HepG2 (cell line): ENCODE measurements at regions not wholly inside any gene's neighbourhood (a gene's known extent, or its start where the extent isn't known, plus 50 kb on each side); places are given as distances from the start of the nearest gene placed in this dataset.

Experiments used
- ATAC-seq: fragments of 200-7000 bp; cut with Tn5 transposase; 3 replicates; pipeline ENCODE4 v1.9.1; 2020; ENCODE audit warnings: mild to moderate bottlenecking, moderate library complexity
- BruUV-seq: library from RNA; stranded (reverse); fragments of 400-500 nt; replicated peaks from 2 replicates; lab custom pipeline; 2021; lab: Mats Ljungman, UMichigan
- CTCF ChIA-PET: fragments of 300-600 bp; formaldehyde crosslinking; extraction: SDS; loops from one replicate; lab custom pipeline; 2021; ENCODE audit warnings: low total read pairs, inconsistent platforms, low intra/inter-chr PET ratio; lab: Yijun Ruan, JAX
- POLR2A ChIA-PET: fragments of 350-600 bp; sonication (Branson Sonifier 250); formaldehyde crosslinking; loops from one replicate; lab custom pipeline; 2020; ENCODE audit warnings: antibody characterized with exemption, inconsistent platforms; lab: Yijun Ruan, JAX
- DNase-seq: peaks from one replicate; pipeline ENCODE4 v3.0.0-alpha.2; 2015; ENCODE audit warnings: low spot score
- FAIRE-seq: peaks from 3 replicates; lab custom pipeline; 2011; peaks lifted over from hg19 to GRCh38; lab: Jason Lieb, UNC
- H2AFZ ChIP-seq: one replicate; pipeline ENCODE4 v1.6.1; 2011; ENCODE audit warnings: low read length, inconsistent platforms
- H3K27ac ChIP-seq: fragments of 300-600 bp; 3 replicates; pipeline ENCODE4 v1.8.0; 2011; ENCODE audit warnings: mixed run types, mild to moderate bottlenecking, mixed read lengths, low read length, inconsistent platforms; ENCODE audit not compliant: insufficient read depth; ENCODE audit errors: extremely low read length
- H3K27me3 ChIP-seq, 2 experiments: fragments of 200-600 bp in 1 of 2; 2 replicates in 1 of 2; 3 replicates in 1 of 2; pipeline versions ENCODE4 v1.6.0 to v1.8.0; 2011; ENCODE audit warnings: low read length in 2 of 2, mild to moderate bottlenecking in 2 of 2, moderate library complexity in 2 of 2, inconsistent platforms in 1 of 2; ENCODE audit not compliant: insufficient read depth in 2 of 2, control insufficient read depth in 1 of 2
- H3K36me3 ChIP-seq, 2 experiments: fragments of 200-600 bp in 1 of 2; replicated peaks in 1 of 2; 2 replicates in 1 of 2; 3 replicates in 1 of 2; pipeline versions ENCODE4 v1.5.1 to v1.8.0; 2011; ENCODE audit warnings: low read length in 2 of 2, inconsistent platforms in 1 of 2; ENCODE audit not compliant: insufficient read depth in 2 of 2, control insufficient read depth in 1 of 2
- H3K4me1 ChIP-seq: 2 replicates; pipeline ENCODE4 v1.5.1; 2012; ENCODE audit warnings: low read length, inconsistent platforms; ENCODE audit not compliant: insufficient read depth
- H3K4me2 ChIP-seq: 2 replicates; pipeline ENCODE4 v1.6.0; 2011; ENCODE audit warnings: low read depth, low read length, inconsistent platforms
- H3K4me3 ChIP-seq, 3 experiments: fragments of 200-600 bp in 1 of 3; sonication (generic), shearing (Covaris generic) in 1 of 3; replicated peaks in 1 of 3; 2 replicates each; pipeline ENCODE4 v1.5.1; 2011 to 2016; ENCODE audit warnings: low read length in 3 of 3, inconsistent platforms in 2 of 3, low read depth in 2 of 3, mild to moderate bottlenecking in 2 of 3, control low read depth in 1 of 3, mixed read lengths in 1 of 3; ENCODE audit not compliant: insufficient read depth in 1 of 3
- H3K79me2 ChIP-seq: one replicate; pipeline ENCODE4 v1.6.1; 2011; ENCODE audit warnings: low read length, inconsistent platforms; ENCODE audit not compliant: insufficient read depth
- H3K9ac ChIP-seq: 2 replicates; pipeline ENCODE4 v1.6.0; 2011; ENCODE audit warnings: mild to moderate bottlenecking, low read depth, low read length, inconsistent platforms; ENCODE audit not compliant: insufficient read depth
- H3K9me3 ChIP-seq: 2 replicates; pipeline ENCODE4 v1.5.1; 2012; ENCODE audit warnings: mild to moderate bottlenecking, low read length
- H4K20me1 ChIP-seq: 2 replicates; pipeline ENCODE4 v1.6.0; 2011; ENCODE audit warnings: inconsistent platforms, mild to moderate bottlenecking, low read length, moderate library complexity; ENCODE audit not compliant: insufficient read depth
- CAMTA2 ChIP-seq: sonication (generic); formaldehyde crosslinking; IDR thresholded peaks from 2 replicates; pipeline ENCODE4 v1.4.0; 2020; ENCODE audit warnings: mild to moderate bottlenecking, missing genetic modification reagents, borderline replicate concordance
- ELF4 ChIP-seq: sonication (generic); formaldehyde crosslinking; IDR thresholded peaks from 2 replicates; pipeline ENCODE4 v1.5.0; 2020; ENCODE audit warnings: missing genetic modification reagents, mild to moderate bottlenecking, moderate library complexity, borderline replicate concordance
- ETV5 ChIP-seq: IDR thresholded peaks from 2 replicates; pipeline ENCODE4 v1.6.1; 2018; ENCODE audit warnings: missing biosample characterization, missing genetic modification reagents, inconsistent platforms, borderline replicate concordance
- HMG20B ChIP-seq: conservative IDR thresholded peaks from 2 replicates; pipeline ENCODE4 v1.6.1; 2016; ENCODE audit warnings: missing genetic modification reagents, missing compliant biosample characterization
- KLF15 ChIP-seq: sonication (generic); formaldehyde crosslinking; IDR thresholded peaks from 2 replicates; pipeline ENCODE4 v1.8.1; 2023; ENCODE audit warnings: borderline replicate concordance, mild to moderate bottlenecking, inconsistent platforms, missing genetic modification reagents, mixed read lengths
- NR1H2 ChIP-seq: sonication (generic); formaldehyde crosslinking; IDR thresholded peaks from 2 replicates; pipeline ENCODE4 v1.8.1; 2022; ENCODE audit warnings: low read depth, missing genetic modification reagents, borderline replicate concordance
- PAX8 ChIP-seq: sonication (generic); formaldehyde crosslinking; IDR thresholded peaks from 2 replicates; pipeline ENCODE4 v1.8.0; 2022; ENCODE audit warnings: mild to moderate bottlenecking, missing genetic modification reagents, borderline replicate concordance
- RARA ChIP-seq: IDR thresholded peaks from 2 replicates; pipeline ENCODE4 v1.6.1; 2016; ENCODE audit warnings: missing genetic modification reagents, missing compliant biosample characterization
- YY1 ChIP-seq: IDR thresholded peaks from 2 replicates; pipeline ENCODE4 v1.6.1; 2011; ENCODE audit warnings: low read length, low read depth, moderate library complexity, mild to moderate bottlenecking; ENCODE audit not compliant: insufficient read depth, insufficient replicate concordance
- ZNF160 ChIP-seq: sonication (generic); formaldehyde crosslinking; IDR thresholded peaks from 2 replicates; pipeline ENCODE4 v1.8.0; 2022; ENCODE audit warnings: mild to moderate bottlenecking, inconsistent platforms, missing genetic modification reagents
- ZNF230 ChIP-seq: sonication (generic); formaldehyde crosslinking; IDR thresholded peaks from 2 replicates; pipeline ENCODE4 v1.4.0; 2020; ENCODE audit warnings: mild to moderate bottlenecking, missing genetic modification reagents
- ZNF747 ChIP-seq: sonication (generic); formaldehyde crosslinking; IDR thresholded peaks from 2 replicates; pipeline ENCODE4 v1.8.1; 2023; ENCODE audit warnings: missing genetic modification reagents, mild to moderate bottlenecking, borderline replicate concordance
- ZNF766 ChIP-seq: sonication (generic); formaldehyde crosslinking; IDR thresholded peaks from 2 replicates; pipeline ENCODE4 v1.5.0; 2020; ENCODE audit warnings: missing genetic modification reagents, borderline replicate concordance
- WGBS: methylation state at CpG from one replicate; pipeline ENCODE4 v1.1.6; 2017; ENCODE audit warnings: low lambda C conversion rate; 5-methylcytosine and 5-hydroxymethylcytosine counted together
- in situ Hi-C: cut with HindIII; loops from 2 replicates; pipeline ENCODE4 v1.10.0; 2017; ENCODE audit warnings: low pct_unique_long_range_greater_than_20kb; ENCODE audit not compliant: extremely low pct_ligation_motif_present
- intact Hi-C: fragments of 100-400 bp; cut with micrococcal nuclease; formaldehyde crosslinking; loops from one replicate; pipeline ENCODE4 v1.10.0; 2022; ENCODE audit not compliant: unreplicated experiment
- TF ChIP-seq, protein P1 (sequence below): sonication (generic); formaldehyde crosslinking; IDR thresholded peaks from 2 replicates; pipeline ENCODE4 v1.8.0; 2023; ENCODE audit warnings: mild to moderate bottlenecking, missing genetic modification reagents
- TF ChIP-seq, protein P2 (sequence below): IDR thresholded peaks from 2 replicates; pipeline ENCODE4 v1.6.1; 2016; ENCODE audit warnings: mild to moderate bottlenecking
- TF ChIP-seq, protein P3 (sequence below): sonication (generic); formaldehyde crosslinking; IDR thresholded peaks from 2 replicates; pipeline ENCODE4 v1.5.0; 2020; ENCODE audit warnings: missing genetic modification reagents

DNA sequence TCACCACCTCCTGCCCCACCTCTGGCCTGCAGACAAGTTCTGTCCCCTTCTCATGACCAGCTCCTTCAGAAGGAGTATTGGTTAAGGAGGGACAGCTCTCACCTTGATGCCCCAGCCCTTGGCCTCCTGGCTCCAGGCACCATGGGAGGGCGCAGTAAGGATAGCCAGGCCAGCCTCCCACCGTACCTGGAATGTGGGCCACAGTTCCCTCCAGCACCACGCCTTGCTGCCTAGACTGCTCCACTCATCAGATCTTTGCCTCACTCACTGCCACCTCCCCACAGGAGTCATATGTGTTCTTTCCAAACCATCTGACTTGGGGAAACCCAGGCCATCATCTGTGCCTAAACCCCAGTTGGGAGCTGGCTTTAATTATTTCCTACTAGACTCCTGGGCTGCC lies 97.0 kb downstream of the CCDC185 start:
- 0% methylated on average over 3 of the region's 3 CpGs for WGBS
- DNase-seq (no peak), ATAC-seq (no peak), FAIRE-seq (no peak)
- Histone ChIP-seq H3K79me2 (no peaks in the 10 kb centered on the region), H4K20me1 (no peaks in the 10 kb centered on the region), H3K4me1 (no peaks in the 10 kb centered on the region), H3K27me3 (peaks cover 0 to 32% of the 10 kb centered on the region in 2 experiments; a peak in 4 of 5 replicates), H2AFZ (no peak overlapping the region), H3K4me3 (no peak overlapping the region), H3K27ac (no peak overlapping the region), H3K9ac (no peak overlapping the region), H3K4me2 (no peak overlapping the region), H3K9me3 (no peaks in the 10 kb centered on the region), H3K36me3 (no peaks in the 10 kb centered on the region)
- no TSS peak for BruUV-seq
- ChIA-PET POLR2A (no interaction called here), CTCF (no interaction called here)
- in situ Hi-C loops = no loop called here
- TF ChIP-seq ZNF230 (CRISPR knock-in tag) (no peak), ZNF747 (CRISPR knock-in tag) (no peak), ETV5 (CRISPR knock-in tag) (no peak), YY1 (no peak), PAX8 (CRISPR knock-in tag) (no peak), HMG20B (CRISPR knock-in tag) (no peak), ELF4 (no peak), NR1H2 (no peak), ZNF766 (no peak), RARA (CRISPR knock-in tag) (no peak), KLF15 (no peak), CAMTA2 (CRISPR knock-in tag) (no peak), ZNF160 (CRISPR knock-in tag) (no peak)
- TF ChIP-seq, protein P1, sequence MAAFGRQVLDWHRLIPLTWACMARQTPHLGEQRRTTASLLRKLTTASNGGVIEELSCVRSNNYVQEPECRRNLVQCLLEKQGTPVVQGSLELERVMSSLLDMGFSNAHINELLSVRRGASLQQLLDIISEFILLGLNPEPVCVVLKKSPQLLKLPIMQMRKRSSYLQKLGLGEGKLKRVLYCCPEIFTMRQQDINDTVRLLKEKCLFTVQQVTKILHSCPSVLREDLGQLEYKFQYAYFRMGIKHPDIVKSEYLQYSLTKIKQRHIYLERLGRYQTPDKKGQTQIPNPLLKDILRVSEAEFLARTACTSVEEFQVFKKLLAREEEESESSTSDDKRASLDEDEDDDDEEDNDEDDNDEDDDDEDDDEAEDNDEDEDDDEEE (CRISPR knock-in tag) = no peak
- TF ChIP-seq, protein P2, sequence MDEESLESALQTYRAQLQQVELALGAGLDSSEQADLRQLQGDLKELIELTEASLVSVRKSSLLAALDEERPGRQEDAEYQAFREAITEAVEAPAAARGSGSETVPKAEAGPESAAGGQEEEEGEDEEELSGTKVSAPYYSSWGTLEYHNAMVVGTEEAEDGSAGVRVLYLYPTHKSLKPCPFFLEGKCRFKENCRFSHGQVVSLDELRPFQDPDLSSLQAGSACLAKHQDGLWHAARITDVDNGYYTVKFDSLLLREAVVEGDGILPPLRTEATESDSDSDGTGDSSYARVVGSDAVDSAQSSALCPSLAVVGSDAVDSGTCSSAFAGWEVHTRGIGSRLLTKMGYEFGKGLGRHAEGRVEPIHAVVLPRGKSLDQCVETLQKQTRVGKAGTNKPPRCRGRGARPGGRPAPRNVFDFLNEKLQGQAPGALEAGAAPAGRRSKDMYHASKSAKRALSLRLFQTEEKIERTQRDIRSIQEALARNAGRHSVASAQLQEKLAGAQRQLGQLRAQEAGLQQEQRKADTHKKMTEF (CRISPR knock-in tag) = no peak
- TF ChIP-seq, protein P3, sequence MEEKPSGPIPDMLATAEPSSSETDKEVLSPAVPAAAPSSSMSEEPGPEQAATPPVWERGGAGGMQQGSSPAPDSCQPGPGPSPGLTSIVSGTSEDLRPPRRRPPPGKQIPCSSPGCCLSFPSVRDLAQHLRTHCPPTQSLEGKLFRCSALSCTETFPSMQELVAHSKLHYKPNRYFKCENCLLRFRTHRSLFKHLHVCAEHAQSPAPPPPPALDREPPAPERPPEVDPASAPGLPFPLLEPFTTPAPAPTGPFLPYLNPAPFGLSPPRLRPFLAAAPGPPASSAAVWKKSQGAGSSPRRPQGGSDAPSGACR (CRISPR knock-in tag) = no peak
- intact Hi-C loops = no loop called here
